Fibroblast of lung (primary cell): ENCODE measurements at regions not wholly inside any gene's neighbourhood (a gene's known extent, or its start where the extent isn't known, plus 50 kb on each side); places are given as distances from the start of the nearest gene placed in this dataset.

Source experiments
- DNase-seq, 2 donors: peaks; one replicate each; pipeline versions ENCODE4 v3.0.0 to v3.0.0-alpha.2; 2010; ENCODE audit warnings: low read depth in 2 of 2
- H2AFZ ChIP-seq: 2 replicates; pipeline ENCODE4 v1.5.1; 2012; ENCODE audit warnings: low read length, control low read depth, inconsistent platforms
- H3K27ac ChIP-seq: 2 replicates; pipeline ENCODE4 v1.5.1; 2011; ENCODE audit warnings: low read length, control low read depth; ENCODE audit not compliant: insufficient read depth
- H3K27me3 ChIP-seq: 2 replicates; pipeline ENCODE4 v1.5.1; 2011; ENCODE audit warnings: mild to moderate bottlenecking, low read length; ENCODE audit not compliant: control insufficient read depth, insufficient read depth
- H3K36me3 ChIP-seq: 2 replicates; pipeline ENCODE4 v1.5.1; 2011; ENCODE audit warnings: low read length; ENCODE audit not compliant: control insufficient read depth, insufficient read depth
- H3K4me1 ChIP-seq: 2 replicates; pipeline ENCODE4 v1.5.1; 2011; ENCODE audit warnings: low read length; ENCODE audit not compliant: control insufficient read depth, insufficient read depth; ENCODE audit errors: extremely low read depth
- H3K4me2 ChIP-seq: 2 replicates; pipeline ENCODE4 v1.5.1; 2011; ENCODE audit warnings: low read length, control low read depth; ENCODE audit not compliant: insufficient read depth; ENCODE audit errors: extremely low read depth
- H3K4me3 ChIP-seq, 4 experiments: fragments of 200-600 bp in 1 of 4; sonication (generic) in 1 of 4; replicated peaks in 1 of 4; 2 replicates each; pipeline ENCODE4 v1.5.1; 2011 to 2016; ENCODE audit warnings: low read length in 4 of 4, low read depth in 3 of 4, mild to moderate bottlenecking in 3 of 4, control low read depth in 2 of 4, inconsistent platforms in 1 of 4, mixed read lengths in 1 of 4; ENCODE audit not compliant: insufficient read depth in 1 of 4; ENCODE audit errors: control extremely low read depth in 1 of 4
- H3K79me2 ChIP-seq: 2 replicates; pipeline ENCODE4 v1.5.1; 2012; ENCODE audit warnings: mild to moderate bottlenecking, low read length, inconsistent platforms; ENCODE audit not compliant: control insufficient read depth, insufficient read depth
- H3K9ac ChIP-seq: 2 replicates; pipeline ENCODE4 v1.5.1; 2011; ENCODE audit warnings: mild to moderate bottlenecking, low read length, control low read depth; ENCODE audit not compliant: insufficient read depth
- H3K9me3 ChIP-seq: 2 replicates; pipeline ENCODE4 v1.5.1; 2012; ENCODE audit warnings: low read depth, low read length; ENCODE audit not compliant: control insufficient read depth, insufficient read depth
- H4K20me1 ChIP-seq: 2 replicates; pipeline ENCODE4 v1.5.1; 2011; ENCODE audit warnings: low read length; ENCODE audit not compliant: control insufficient read depth, insufficient read depth; ENCODE audit errors: extremely low read depth
- EZH2 ChIP-seq: IDR thresholded peaks from 2 replicates; pipeline ENCODE4 v1.5.1; 2012; ENCODE audit warnings: low read length, control low read depth, mild to moderate bottlenecking; ENCODE audit errors: missing control alignments
- TF ChIP-seq, protein P1 (sequence below), 2 donors: IDR thresholded peaks in 1 of 2; conservative IDR thresholded peaks in 1 of 2; 1 replicate in 1 of 2; 2 replicates in 1 of 2; pipeline ENCODE4 v1.5.1; 2011 to 2012; ENCODE audit warnings: low read length in 2 of 2, control low read depth in 1 of 2, inconsistent platforms in 1 of 2, low read depth in 1 of 2, mild to moderate bottlenecking in 1 of 2

DNA sequence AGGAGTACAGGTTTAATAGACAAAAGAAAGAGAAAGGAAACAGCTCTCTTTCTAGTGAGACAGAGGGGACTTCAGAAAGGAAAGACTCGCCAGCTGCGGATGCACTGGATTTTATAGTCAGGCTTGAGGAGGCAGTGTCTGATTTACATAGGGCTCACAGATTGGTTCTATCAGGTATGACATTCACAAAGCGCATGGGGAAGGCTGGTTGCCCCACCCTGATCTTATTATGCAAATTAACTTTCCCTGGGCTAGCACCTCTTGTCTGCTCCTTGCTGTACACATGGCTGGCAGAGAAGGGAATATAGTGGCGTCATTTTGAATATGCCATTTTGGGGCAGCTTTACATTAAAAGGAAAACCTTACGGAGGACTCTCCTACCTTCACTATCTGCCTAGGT, 938.4 kb upstream of the SEMA6D start:
- Histone ChIP-seq H3K9me3 (no peaks in the 10 kb centered on the region), H3K9ac (no peak overlapping the region), H3K27ac (no peak overlapping the region), H3K27me3 (no peaks in the 10 kb centered on the region), H3K36me3 (no peaks in the 10 kb centered on the region), H3K4me1 (no peaks in the 10 kb centered on the region), H3K4me2 (no peak overlapping the region), H3K4me3 (no peak overlapping the region), H3K79me2 (no peaks in the 10 kb centered on the region), H4K20me1 (no peaks in the 10 kb centered on the region), H2AFZ (no peak overlapping the region)
- TF ChIP-seq EZH2, result no peak
- TF ChIP-seq, protein P1, sequence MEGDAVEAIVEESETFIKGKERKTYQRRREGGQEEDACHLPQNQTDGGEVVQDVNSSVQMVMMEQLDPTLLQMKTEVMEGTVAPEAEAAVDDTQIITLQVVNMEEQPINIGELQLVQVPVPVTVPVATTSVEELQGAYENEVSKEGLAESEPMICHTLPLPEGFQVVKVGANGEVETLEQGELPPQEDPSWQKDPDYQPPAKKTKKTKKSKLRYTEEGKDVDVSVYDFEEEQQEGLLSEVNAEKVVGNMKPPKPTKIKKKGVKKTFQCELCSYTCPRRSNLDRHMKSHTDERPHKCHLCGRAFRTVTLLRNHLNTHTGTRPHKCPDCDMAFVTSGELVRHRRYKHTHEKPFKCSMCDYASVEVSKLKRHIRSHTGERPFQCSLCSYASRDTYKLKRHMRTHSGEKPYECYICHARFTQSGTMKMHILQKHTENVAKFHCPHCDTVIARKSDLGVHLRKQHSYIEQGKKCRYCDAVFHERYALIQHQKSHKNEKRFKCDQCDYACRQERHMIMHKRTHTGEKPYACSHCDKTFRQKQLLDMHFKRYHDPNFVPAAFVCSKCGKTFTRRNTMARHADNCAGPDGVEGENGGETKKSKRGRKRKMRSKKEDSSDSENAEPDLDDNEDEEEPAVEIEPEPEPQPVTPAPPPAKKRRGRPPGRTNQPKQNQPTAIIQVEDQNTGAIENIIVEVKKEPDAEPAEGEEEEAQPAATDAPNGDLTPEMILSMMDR (conservative IDR thresholded peaks at IDR 0.05 in 1 of 2, IDR thresholded peaks at IDR 0.05 in 1 of 2; ENCODE audit: low read depth in 1 of 2, low read length in 2 of 2), result no peak
- no peak for DNase-seq

GRCh38 chr15:46786590-46787285, 930.6 kb upstream of the SEMA6D start:
- Histone ChIP-seq H3K36me3 (no peaks in the 10 kb centered on the region), H3K9me3 (no peaks in the 10 kb centered on the region), H3K4me1 (no peaks in the 10 kb centered on the region), H3K27ac (no peak overlapping the region), H3K27me3 (no peaks in the 10 kb centered on the region), H3K79me2 (no peaks in the 10 kb centered on the region), H4K20me1 (no peaks in the 10 kb centered on the region), H3K4me3 (no peak overlapping the region), H3K4me2 (no peak overlapping the region), H3K9ac (no peak overlapping the region), H2AFZ (no peak overlapping the region)
- TF ChIP-seq EZH2, result no peak
- TF ChIP-seq, protein P1 (conservative IDR thresholded peaks at IDR 0.05 in 1 of 2, IDR thresholded peaks at IDR 0.05 in 1 of 2; ENCODE audit: low read depth in 1 of 2, low read length in 2 of 2), result no peak
- DNase-seq, result no peak

DNA sequence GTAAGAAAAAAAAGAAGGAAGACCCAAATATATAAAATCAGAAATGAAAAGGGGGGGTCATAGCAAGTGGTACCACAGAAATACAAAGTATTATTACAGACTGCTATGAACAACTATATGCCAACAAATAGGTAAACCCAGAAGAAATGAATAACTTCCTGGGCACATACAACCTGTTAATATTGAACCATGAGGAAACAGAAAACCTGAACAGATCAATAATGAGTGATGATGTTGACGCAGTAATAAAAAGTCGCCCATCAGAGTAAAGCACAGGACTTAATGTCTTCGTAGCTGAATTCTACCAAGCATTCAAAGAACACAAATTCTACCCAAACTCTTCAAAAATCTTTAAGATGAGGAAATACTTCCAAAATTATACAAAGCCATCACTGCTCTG, 921.6 kb upstream of the SEMA6D start:
- H4K20me1 ChIP-seq, result no peaks in the 10 kb centered on the region
- no peaks in the 10 kb centered on the region for H3K79me2 ChIP-seq
- no peak overlapping the region for H3K4me2 ChIP-seq
- no peak overlapping the region for H2AFZ ChIP-seq
- no peak overlapping the region for H3K27ac ChIP-seq
- no peaks in the 10 kb centered on the region for H3K4me1 ChIP-seq
- no peak overlapping the region for H3K4me3 ChIP-seq
- no peak overlapping the region for H3K9ac ChIP-seq
- H3K9me3 ChIP-seq, result no peaks in the 10 kb centered on the region
- no peak for DNase-seq
- H3K36me3 ChIP-seq, result no peaks in the 10 kb centered on the region
- no peaks in the 10 kb centered on the region for H3K27me3 ChIP-seq
- no peak for TF ChIP-seq EZH2
